H1 (cell line): ENCODE measurements at regions not wholly inside any gene's neighbourhood (a gene's known extent, or its start where the extent isn't known, plus 50 kb on each side); places are given as distances from the start of the nearest gene placed in this dataset.

Source experiments
- BACH1 ChIP-seq: IDR thresholded peaks from 2 replicates; pipeline ENCODE4 v1.6.1; 2012; ENCODE audit warnings: low read length, improper control_type of control experiment
- TAF7 ChIP-seq: optimal IDR thresholded peaks from 2 replicates; pipeline ENCODE3; 2011; ENCODE audit warnings: low read depth, mild to moderate bottlenecking, inconsistent platforms, low read length, moderate library complexity, borderline replicate concordance

DNA sequence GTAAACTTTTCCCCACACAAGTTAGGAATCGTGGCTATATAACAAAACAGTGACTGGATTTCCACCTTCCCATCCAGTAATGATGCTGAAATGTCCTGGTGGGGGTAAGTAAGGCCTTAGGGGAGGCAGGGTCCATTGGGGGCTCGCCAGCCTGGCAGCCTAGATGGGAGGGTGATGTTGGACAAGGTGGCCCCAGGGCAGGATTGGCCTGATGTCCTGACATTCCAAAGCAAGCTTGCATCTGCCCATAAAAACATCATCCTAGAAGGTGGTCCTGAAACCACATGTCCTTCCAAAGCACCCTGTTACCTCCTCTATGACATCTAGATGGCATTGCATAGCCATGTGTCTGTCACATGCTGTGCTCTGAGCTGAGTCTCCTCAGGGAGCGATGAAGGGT, 54.1 kb upstream of the RAB6C start:
- TF ChIP-seq TAF7: no peak
- no peak for TF ChIP-seq BACH1
